Peyer's patch (tissue), 4 donors: ENCODE measurements at regions not wholly inside any gene's neighbourhood (a gene's known extent, or its start where the extent isn't known, plus 50 kb on each side); places are given as distances from the start of the nearest gene placed in this dataset.

Source experiments
- DNase-seq, 3 donors: peaks; one replicate each; pipeline ENCODE4 v3.0.0-alpha.2; 2017 to 2019
- H3K27ac ChIP-seq, 4 donors: fragments of 200-600 bp; sonication (generic); one replicate each; pipeline ENCODE4 v1.5.1; 2016 to 2019
- H3K27me3 ChIP-seq, 2 donors: fragments of 200-600 bp; sonication (generic); one replicate each; pipeline ENCODE4 v1.5.1; 2019
- H3K36me3 ChIP-seq, 3 donors: fragments of 200-600 bp; sonication (generic); one replicate each; pipeline ENCODE4 v1.5.1; 2016 to 2019
- H3K4me1 ChIP-seq, 4 donors: fragments of 200-600 bp; sonication (generic); one replicate each; pipeline ENCODE4 v1.5.1; 2016 to 2019
- H3K4me3 ChIP-seq, 4 donors: fragments of 200-600 bp; sonication (generic); 1 replicate in 3 of 4; 2 replicates in 1 of 4; pipeline ENCODE4 v1.5.1; 2016 to 2019; ENCODE audit warnings: mild to moderate bottlenecking in 1 of 4
- H3K9me3 ChIP-seq, 4 donors: fragments of 200-600 bp; sonication (generic); one replicate each; pipeline ENCODE4 v1.5.1; 2016 to 2019; ENCODE audit warnings: mild to moderate bottlenecking in 1 of 4
- POLR2A ChIP-seq, 2 donors: fragments of 450-650 bp; IDR thresholded peaks; one replicate each; pipeline ENCODE4 v1.5.1; 2017; ENCODE audit warnings: antibody characterized with exemption in 2 of 2, mild to moderate bottlenecking in 2 of 2, moderate library complexity in 2 of 2
- TF ChIP-seq, protein P1 (sequence below), 6 experiments: fragments of 450-650 bp in 4 of 6; fragments of 200-600 bp in 2 of 6; sonication (generic) in 1 of 6; IDR thresholded peaks; one replicate each; pipeline ENCODE4 v1.5.1; 2017 to 2019; ENCODE audit warnings: antibody characterized with exemption in 6 of 6, mild to moderate bottlenecking in 3 of 6, moderate library complexity in 1 of 6

DNA sequence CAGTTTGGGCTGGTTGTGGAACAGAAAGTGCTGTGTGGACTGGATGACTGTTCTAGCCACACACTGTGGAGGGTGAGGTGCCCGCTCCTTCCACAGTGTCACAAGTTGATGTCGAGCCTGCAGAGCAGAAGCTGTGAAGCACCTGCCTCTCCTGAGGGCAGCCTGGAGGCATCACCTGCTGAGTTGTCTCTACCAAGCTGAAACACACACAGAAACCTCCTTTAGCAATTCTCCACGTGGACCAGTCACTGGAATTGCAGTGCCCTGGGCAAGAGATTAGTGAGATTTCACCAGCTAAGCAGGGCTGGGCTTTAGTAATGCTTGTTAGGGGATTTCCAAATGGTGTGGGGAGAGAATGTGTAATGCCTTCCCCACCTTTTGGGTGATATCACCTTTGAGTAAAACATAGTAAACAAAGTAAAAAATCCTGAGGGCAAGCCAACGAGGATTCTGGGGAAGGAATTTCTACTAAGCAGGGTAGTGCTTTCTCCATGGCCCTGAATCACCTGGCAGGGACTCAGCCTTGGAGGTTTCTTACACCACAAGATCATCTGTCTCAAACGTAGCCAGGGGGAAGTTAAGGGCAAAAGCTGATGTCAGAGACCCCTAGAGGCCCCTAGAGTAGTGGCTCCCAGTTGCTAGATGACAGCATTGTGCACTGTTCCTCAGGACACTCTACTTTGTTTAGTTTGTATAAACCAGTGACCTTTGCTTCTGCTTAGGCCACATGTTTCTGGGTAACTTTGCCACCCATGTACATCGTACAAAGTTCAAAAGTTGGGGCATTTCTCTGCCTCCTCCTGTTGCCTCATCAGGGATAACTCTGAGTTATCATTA is 233.1 kb upstream of the IGFBP3 start:
- H3K27me3 ChIP-seq: no peaks in the 10 kb centered on the region
- DNase-seq: peak in 1 of 3 donors; percentile 57
- H3K4me3 ChIP-seq: no peak overlapping the region
- H3K9me3 ChIP-seq: no peaks in the 10 kb centered on the region
- H3K4me1 ChIP-seq: no peaks in the 10 kb centered on the region
- TF ChIP-seq POLR2A (IDR thresholded peaks at IDR 0.05): no peak
- TF ChIP-seq, protein P1, sequence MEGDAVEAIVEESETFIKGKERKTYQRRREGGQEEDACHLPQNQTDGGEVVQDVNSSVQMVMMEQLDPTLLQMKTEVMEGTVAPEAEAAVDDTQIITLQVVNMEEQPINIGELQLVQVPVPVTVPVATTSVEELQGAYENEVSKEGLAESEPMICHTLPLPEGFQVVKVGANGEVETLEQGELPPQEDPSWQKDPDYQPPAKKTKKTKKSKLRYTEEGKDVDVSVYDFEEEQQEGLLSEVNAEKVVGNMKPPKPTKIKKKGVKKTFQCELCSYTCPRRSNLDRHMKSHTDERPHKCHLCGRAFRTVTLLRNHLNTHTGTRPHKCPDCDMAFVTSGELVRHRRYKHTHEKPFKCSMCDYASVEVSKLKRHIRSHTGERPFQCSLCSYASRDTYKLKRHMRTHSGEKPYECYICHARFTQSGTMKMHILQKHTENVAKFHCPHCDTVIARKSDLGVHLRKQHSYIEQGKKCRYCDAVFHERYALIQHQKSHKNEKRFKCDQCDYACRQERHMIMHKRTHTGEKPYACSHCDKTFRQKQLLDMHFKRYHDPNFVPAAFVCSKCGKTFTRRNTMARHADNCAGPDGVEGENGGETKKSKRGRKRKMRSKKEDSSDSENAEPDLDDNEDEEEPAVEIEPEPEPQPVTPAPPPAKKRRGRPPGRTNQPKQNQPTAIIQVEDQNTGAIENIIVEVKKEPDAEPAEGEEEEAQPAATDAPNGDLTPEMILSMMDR (IDR thresholded peaks at IDR 0.05): no peak
- no peaks in the 10 kb centered on the region for H3K36me3 ChIP-seq
- peak overlapping the region in 3 of 4 donors; percentile 21 to 70 (median 65) for H3K27ac ChIP-seq

DNA sequence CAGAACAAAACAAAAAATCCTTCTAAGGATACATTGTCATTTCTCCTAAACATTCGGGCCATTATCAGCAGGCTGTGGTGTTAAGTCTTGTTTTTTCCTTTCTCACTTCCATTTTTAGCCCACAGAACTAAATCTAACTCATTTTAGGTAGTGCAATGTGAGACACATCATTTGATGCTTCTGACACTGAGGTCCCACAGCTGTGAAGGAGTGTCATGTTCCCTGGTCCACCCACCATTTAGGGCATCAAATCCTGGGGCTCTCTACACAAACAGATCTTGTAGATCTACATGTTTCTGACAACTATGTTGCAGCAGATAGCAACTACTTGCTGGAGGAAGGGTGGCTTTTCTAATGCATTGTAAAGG is 232.5 kb upstream of the IGFBP3 start:
- Histone ChIP-seq H3K4me3 (no peak overlapping the region), H3K27me3 (no peaks in the 10 kb centered on the region), H3K27ac (peak overlapping the region in 2 of 4 donors; percentile 65 to 70), H3K4me1 (no peaks in the 10 kb centered on the region), H3K9me3 (no peaks in the 10 kb centered on the region), H3K36me3 (no peaks in the 10 kb centered on the region)
- TF ChIP-seq POLR2A (IDR thresholded peaks at IDR 0.05): no peak
- TF ChIP-seq, protein P1 (IDR thresholded peaks at IDR 0.05): no peak
- DNase-seq: no peak

DNA sequence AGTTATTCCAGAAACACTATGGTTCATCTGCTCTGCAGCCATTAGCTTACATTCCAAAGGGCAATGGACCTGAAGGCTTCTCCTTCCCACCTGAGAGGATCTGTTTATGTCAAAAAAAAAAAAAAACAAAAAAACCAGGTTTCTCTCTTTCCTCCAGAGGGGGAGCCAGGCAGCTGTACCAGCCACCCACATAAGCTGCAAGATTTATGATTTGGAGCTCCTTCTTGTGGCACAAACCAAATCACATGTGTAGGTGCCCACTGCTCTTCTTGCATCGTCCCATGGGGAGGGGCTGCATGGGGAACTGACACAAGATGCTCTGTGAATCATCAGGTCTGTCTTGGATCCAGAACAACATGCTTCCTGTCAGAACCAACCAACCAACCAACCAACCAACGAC is 231.6 kb upstream of the IGFBP3 start:
- no peak for DNase-seq
- H3K4me3 ChIP-seq: no peak overlapping the region
- H3K4me1 ChIP-seq: no peaks in the 10 kb centered on the region
- TF ChIP-seq, protein P1 (IDR thresholded peaks at IDR 0.05): no peak
- TF ChIP-seq POLR2A (IDR thresholded peaks at IDR 0.05): no peak
- no peaks in the 10 kb centered on the region for H3K36me3 ChIP-seq
- H3K27me3 ChIP-seq: no peaks in the 10 kb centered on the region
- H3K9me3 ChIP-seq: no peaks in the 10 kb centered on the region
- H3K27ac ChIP-seq: no peak overlapping the region

DNA sequence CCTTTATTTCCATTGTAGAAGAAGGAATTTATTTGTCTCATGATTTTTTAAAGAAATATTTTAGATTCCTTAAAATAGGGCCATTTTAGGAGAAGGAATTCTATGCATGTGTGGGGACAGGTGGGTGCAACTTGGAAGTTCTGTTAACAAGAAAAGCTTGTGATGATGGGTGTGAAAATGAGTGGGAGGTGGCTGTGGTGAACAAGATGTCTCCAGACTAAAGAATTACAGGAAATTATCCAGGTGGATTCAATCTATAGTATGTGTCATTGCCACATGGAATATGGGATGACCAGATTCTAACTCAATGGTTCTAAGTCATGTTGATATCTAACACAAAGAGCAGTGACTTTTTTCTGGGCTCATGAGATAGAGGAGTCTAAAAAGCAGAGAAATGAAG is 229.6 kb upstream of the IGFBP3 start:
- Histone ChIP-seq H3K36me3 (no peaks in the 10 kb centered on the region), H3K27ac (no peak overlapping the region), H3K9me3 (no peaks in the 10 kb centered on the region), H3K27me3 (no peaks in the 10 kb centered on the region), H3K4me3 (no peak overlapping the region), H3K4me1 (peaks cover 0 to 6% (median 0%) of the 10 kb centered on the region in 4 donors)
- no peak for TF ChIP-seq POLR2A (IDR thresholded peaks at IDR 0.05)
- TF ChIP-seq, protein P1 (IDR thresholded peaks at IDR 0.05): no peak
- no peak for DNase-seq

DNA sequence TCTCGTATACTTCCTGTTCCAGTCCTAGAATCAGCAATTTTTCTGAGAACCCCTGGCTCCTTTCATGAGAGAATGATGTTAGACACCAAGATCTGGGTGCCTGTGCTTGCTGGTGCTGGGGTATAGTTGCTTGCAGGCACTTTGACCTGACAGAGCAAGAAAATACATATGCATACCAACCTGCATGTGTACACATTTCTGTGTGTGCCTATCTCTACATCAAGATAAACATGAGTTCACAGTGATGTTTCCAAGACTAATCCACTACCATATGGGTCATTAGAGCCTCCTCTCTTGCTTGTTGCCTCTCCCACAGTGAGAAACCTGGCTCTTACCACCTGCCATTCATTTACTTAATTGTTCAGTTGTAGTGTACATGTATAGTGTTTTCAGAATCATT is 229.1 kb upstream of the IGFBP3 start:
- TF ChIP-seq POLR2A (IDR thresholded peaks at IDR 0.05): no peak
- TF ChIP-seq, protein P1 (IDR thresholded peaks at IDR 0.05): no peak
- Histone ChIP-seq H3K9me3 (no peaks in the 10 kb centered on the region), H3K4me1 (peaks cover 0 to 6% (median 0%) of the 10 kb centered on the region in 4 donors), H3K27ac (no peak overlapping the region), H3K36me3 (no peaks in the 10 kb centered on the region), H3K27me3 (no peaks in the 10 kb centered on the region), H3K4me3 (no peak overlapping the region)
- no peak for DNase-seq
